IMR-90 (cell line): ENCODE measurements at regions not wholly inside any gene's neighbourhood (a gene's known extent, or its start where the extent isn't known, plus 50 kb on each side); places are given as distances from the start of the nearest gene placed in this dataset.

Source experiments
- NFE2L2 ChIP-seq: fragments of 150-350 bp; IDR thresholded peaks from 2 replicates; pipeline ENCODE4 v1.6.1; 2016; ENCODE audit warnings: low read depth, mild to moderate bottlenecking, low read length
- POLR2A ChIP-seq: IDR thresholded peaks from 2 replicates; pipeline ENCODE4 v1.6.1; 2012; ENCODE audit warnings: mild to moderate bottlenecking, low read depth, low read length
- RAD21 ChIP-seq: IDR thresholded peaks from 2 replicates; pipeline ENCODE4 v1.6.1; 2012; ENCODE audit warnings: low read length, improper control_type of control experiment
- RCOR1 ChIP-seq: IDR thresholded peaks from 2 replicates; pipeline ENCODE4 v1.6.1; 2012; ENCODE audit warnings: mild to moderate bottlenecking, low read length, improper control_type of control experiment; ENCODE audit not compliant: insufficient replicate concordance
- RFX5 ChIP-seq: IDR thresholded peaks from 2 replicates; pipeline ENCODE4 v1.8.0; 2012; ENCODE audit warnings: low read depth, mild to moderate bottlenecking, low read length, moderate library complexity
- SMC3 ChIP-seq: fragments of 150-350 bp; IDR thresholded peaks from 2 replicates; pipeline ENCODE4 v1.6.1; 2016; ENCODE audit warnings: low read depth, mild to moderate bottlenecking, antibody characterized with exemption, low read length, moderate library complexity
- TF ChIP-seq, protein P1 (sequence below): conservative IDR thresholded peaks from 2 replicates; pipeline ENCODE4 v1.5.1; 2012; ENCODE audit warnings: mild to moderate bottlenecking, low read depth, low read length, improper control_type of control experiment
- TF ChIP-seq, protein P2 (sequence below): fragments of 150-350 bp; IDR thresholded peaks from 2 replicates; pipeline ENCODE4 v1.6.1; 2016; ENCODE audit warnings: low read depth, mild to moderate bottlenecking, low read length, moderate library complexity, borderline replicate concordance
- TF ChIP-seq, protein P3 (sequence below): fragments of 150-350 bp; IDR thresholded peaks from 2 replicates; pipeline ENCODE4 v1.6.1; 2017; ENCODE audit warnings: mild to moderate bottlenecking, antibody characterized with exemption, low read length, low read depth

DNA sequence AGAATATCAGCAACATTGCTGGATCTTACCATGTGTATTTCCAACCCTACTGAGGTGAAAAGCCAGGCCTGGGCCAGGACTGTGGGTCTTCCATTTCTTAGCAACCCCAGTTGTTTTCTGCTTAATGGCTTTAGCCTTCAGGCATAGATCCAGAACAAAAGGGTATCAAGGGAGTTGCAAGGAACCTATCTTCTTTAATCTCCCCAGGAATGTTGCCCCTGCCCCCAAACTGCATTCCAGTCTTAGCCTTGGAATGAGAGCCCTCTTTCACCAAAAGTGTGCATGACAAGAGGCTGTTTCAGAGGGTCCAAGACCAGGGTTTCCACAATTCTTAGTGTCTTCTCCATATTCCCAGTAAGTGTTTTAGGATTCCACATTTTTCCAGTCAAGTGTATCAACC lies 87.9 kb upstream of the SOX13 start:
- no peak for TF ChIP-seq NFE2L2
- TF ChIP-seq SMC3: no peak
- TF ChIP-seq, protein P1, sequence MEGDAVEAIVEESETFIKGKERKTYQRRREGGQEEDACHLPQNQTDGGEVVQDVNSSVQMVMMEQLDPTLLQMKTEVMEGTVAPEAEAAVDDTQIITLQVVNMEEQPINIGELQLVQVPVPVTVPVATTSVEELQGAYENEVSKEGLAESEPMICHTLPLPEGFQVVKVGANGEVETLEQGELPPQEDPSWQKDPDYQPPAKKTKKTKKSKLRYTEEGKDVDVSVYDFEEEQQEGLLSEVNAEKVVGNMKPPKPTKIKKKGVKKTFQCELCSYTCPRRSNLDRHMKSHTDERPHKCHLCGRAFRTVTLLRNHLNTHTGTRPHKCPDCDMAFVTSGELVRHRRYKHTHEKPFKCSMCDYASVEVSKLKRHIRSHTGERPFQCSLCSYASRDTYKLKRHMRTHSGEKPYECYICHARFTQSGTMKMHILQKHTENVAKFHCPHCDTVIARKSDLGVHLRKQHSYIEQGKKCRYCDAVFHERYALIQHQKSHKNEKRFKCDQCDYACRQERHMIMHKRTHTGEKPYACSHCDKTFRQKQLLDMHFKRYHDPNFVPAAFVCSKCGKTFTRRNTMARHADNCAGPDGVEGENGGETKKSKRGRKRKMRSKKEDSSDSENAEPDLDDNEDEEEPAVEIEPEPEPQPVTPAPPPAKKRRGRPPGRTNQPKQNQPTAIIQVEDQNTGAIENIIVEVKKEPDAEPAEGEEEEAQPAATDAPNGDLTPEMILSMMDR: no peak
- no peak for TF ChIP-seq POLR2A
- TF ChIP-seq, protein P2, sequence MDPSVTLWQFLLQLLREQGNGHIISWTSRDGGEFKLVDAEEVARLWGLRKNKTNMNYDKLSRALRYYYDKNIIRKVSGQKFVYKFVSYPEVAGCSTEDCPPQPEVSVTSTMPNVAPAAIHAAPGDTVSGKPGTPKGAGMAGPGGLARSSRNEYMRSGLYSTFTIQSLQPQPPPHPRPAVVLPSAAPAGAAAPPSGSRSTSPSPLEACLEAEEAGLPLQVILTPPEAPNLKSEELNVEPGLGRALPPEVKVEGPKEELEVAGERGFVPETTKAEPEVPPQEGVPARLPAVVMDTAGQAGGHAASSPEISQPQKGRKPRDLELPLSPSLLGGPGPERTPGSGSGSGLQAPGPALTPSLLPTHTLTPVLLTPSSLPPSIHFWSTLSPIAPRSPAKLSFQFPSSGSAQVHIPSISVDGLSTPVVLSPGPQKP: no peak
- no peak for TF ChIP-seq RAD21
- TF ChIP-seq, protein P3, sequence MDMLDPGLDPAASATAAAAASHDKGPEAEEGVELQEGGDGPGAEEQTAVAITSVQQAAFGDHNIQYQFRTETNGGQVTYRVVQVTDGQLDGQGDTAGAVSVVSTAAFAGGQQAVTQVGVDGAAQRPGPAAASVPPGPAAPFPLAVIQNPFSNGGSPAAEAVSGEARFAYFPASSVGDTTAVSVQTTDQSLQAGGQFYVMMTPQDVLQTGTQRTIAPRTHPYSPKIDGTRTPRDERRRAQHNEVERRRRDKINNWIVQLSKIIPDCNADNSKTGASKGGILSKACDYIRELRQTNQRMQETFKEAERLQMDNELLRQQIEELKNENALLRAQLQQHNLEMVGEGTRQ: no peak
- no peak for TF ChIP-seq RCOR1
- no peak for TF ChIP-seq RFX5
